GM12873 (cell line): ENCODE measurements at regions not wholly inside any gene's neighbourhood (a gene's known extent, or its start where the extent isn't known, plus 50 kb on each side); places are given as distances from the start of the nearest gene placed in this dataset.

Experiments used
- CTCF ChIP-seq: IDR thresholded peaks from 2 replicates; pipeline ENCODE4 v1.5.1; 2012; ENCODE audit warnings: low read depth, mild to moderate bottlenecking, moderate library complexity, low read length, control low read depth; ENCODE audit not compliant: insufficient read depth; ENCODE audit errors: missing control alignments

- TF ChIP-seq CTCF: no peak
Measured at GRCh38 chr5:10861423-10861790, 100.4 kb upstream of the DAP start.

DNA sequence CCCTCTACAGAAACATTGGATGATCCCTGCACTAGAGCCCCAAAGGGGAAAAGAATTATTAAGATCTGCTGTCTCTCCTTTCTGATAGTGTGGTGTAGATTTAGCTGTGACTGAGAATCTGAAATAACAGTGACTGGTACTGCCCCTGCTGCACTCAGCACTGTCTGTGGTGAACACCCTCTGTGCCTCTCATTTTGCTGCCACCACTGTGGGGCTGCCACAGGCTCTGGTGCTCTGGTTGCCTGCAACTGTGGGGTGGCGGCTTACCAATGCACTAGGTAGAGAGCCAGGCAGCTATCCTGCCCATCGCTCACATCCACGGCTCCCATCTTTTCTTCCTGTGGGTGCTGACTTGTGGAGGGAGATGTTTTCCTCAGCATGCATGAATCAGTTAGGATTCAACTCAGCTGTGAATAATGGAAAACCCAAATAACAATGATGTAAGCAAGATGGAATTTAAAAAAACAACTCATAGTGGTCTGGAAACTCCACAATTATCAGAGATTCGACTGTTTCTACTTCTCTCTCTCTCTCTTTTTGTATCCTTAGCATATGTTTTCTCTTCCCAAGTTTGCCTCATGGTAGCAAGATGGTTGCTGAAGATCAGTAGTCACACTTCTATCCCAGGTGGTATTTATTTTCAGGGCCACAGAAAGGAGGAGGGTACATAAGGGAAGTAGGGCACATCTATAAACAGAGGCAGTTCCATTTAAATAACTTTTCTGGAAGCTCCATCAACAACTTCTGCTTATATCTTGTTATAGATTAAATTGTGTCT is 99.8 kb upstream of the DAP start:
- no peak for TF ChIP-seq CTCF

DNA sequence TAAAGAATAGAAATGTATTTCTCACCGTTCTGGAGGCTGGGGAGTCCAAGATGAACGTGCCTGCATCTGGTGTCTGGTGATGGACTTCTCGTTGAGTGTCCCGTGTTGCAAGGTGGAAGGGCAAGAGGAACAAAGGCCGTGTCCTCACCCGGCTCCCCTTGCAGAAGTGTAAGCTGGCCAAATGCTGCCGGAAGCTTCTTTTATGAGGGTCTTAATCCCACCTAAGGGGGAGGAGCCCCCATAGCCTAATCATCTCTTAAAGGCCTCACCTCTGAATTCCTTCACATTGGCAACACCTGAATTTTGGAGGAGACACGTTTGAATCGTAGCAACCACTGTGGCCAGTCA is 99.1 kb upstream of the DAP start:
- no peak for TF ChIP-seq CTCF

DNA sequence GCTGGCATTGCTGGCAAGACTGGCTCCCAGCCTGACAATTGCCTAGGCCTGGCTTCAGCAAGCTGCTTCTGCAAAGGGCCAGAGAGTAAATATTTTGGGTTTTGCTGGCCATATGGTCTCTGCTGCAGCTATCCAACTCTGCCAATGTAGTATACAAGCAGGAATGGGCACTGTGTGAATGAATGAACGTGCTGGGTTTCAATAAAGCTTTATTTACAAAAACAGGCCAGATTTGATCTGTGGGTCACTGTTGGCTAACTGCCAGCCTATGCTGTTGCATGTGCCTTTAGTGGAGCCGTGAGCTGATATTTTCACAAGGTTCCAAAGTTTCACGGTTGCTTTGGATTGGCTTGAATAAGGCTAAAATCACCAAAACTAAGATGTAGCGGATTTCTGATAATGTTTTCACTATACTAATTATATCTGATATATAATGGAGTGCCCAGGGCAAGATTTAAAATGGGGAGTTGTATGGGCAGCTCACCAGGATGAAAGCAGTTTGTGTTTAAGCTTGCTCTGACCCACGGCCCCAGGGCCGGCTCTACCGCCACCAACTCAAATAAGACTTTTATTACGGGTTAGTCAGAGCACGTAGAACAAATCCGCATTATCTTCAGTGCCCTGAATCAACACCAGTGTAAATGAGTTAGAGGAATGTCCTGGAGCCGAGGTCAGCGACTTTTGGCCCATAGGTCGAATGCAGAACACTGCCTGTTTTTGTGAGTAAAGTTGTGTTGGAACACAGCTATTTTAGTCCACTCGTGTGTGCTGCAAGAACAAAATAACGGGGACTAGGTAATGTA is 98.6 kb upstream of the DAP start:
- TF ChIP-seq CTCF: no peak

- no peak for TF ChIP-seq CTCF
Measured at GRCh38 chr5:10858945-10859344, 97.9 kb upstream of the DAP start.

DNA sequence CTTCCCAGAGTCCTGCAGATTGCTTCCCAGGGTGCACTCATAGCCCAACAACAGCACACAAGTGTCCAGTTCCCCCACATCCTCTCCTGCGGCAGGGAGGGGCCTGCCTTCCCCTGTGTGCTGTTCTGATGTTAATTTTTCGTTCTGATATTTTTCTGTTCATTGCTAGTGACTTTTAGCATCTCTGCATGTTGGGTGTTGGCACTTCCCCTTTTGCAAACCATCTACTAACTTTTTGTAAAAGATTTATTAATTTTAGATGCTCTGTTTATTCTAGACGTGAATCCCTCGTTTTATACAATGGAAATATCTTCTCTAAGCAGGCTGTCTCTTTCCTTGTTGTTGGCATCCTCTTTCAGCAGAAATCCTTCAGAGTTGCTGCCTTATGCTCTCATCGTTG is 97.3 kb upstream of the DAP start:
- TF ChIP-seq CTCF: no peak

DNA sequence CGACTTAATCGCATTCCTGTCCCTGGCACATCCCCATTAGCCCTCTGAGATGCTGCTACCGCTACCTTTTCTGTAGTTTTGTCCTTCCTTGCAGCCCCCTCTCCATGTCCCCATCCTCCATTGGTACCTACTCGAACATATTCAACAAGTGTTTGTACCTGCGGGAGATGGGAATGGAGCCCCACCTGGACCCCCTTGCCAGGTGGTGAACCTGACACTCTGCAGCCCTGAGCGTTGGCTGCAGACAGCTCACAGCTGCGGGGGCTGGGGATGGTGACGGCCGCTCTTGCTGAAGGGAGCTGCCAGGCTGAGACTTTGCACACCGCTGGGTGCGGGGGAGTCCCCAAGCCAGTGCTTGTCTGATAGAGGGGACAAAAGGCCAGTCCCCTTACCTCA is 96.3 kb upstream of the DAP start:
- no peak for TF ChIP-seq CTCF
